Gastroesophageal sphincter (tissue), 3 donors: ENCODE measurements at regions not wholly inside any gene's neighbourhood (a gene's known extent, or its start where the extent isn't known, plus 50 kb on each side); places are given as distances from the start of the nearest gene placed in this dataset.

Source experiments
- EP300 ChIP-seq: sonication (generic); formaldehyde crosslinking; IDR thresholded peaks from one replicate; pipeline ENCODE4 v1.6.1; 2017; ENCODE audit warnings: antibody characterized with exemption, mild to moderate bottlenecking
- POLR2AphosphoS5 ChIP-seq: sonication (generic); formaldehyde crosslinking; IDR thresholded peaks from one replicate; pipeline ENCODE4 v1.6.1; 2017; ENCODE audit warnings: antibody characterized with exemption
- TF ChIP-seq, protein P1 (sequence below), 4 experiments: fragments of 200-600 bp in 2 of 4; fragments of 450-650 bp in 2 of 4; sonication (generic) in 1 of 4; IDR thresholded peaks; one replicate each; pipeline ENCODE4 v1.5.1; 2017 to 2019; ENCODE audit warnings: antibody characterized with exemption in 4 of 4, mild to moderate bottlenecking in 2 of 4, moderate library complexity in 2 of 4

GRCh38 chr2:193527146-193527545 lies 1332.4 kb upstream of the TMEFF2 start:
- TF ChIP-seq, protein P1, sequence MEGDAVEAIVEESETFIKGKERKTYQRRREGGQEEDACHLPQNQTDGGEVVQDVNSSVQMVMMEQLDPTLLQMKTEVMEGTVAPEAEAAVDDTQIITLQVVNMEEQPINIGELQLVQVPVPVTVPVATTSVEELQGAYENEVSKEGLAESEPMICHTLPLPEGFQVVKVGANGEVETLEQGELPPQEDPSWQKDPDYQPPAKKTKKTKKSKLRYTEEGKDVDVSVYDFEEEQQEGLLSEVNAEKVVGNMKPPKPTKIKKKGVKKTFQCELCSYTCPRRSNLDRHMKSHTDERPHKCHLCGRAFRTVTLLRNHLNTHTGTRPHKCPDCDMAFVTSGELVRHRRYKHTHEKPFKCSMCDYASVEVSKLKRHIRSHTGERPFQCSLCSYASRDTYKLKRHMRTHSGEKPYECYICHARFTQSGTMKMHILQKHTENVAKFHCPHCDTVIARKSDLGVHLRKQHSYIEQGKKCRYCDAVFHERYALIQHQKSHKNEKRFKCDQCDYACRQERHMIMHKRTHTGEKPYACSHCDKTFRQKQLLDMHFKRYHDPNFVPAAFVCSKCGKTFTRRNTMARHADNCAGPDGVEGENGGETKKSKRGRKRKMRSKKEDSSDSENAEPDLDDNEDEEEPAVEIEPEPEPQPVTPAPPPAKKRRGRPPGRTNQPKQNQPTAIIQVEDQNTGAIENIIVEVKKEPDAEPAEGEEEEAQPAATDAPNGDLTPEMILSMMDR (IDR thresholded peaks at IDR 0.05), result no peak
- TF ChIP-seq EP300 (no peak), POLR2AphosphoS5 (no peak)
